ENCODE measurements at regions not wholly inside any gene's neighbourhood (a gene's known extent, or its start where the extent isn't known, plus 50 kb on each side); places are given as distances from the start of the nearest gene placed in this dataset.

DNA sequence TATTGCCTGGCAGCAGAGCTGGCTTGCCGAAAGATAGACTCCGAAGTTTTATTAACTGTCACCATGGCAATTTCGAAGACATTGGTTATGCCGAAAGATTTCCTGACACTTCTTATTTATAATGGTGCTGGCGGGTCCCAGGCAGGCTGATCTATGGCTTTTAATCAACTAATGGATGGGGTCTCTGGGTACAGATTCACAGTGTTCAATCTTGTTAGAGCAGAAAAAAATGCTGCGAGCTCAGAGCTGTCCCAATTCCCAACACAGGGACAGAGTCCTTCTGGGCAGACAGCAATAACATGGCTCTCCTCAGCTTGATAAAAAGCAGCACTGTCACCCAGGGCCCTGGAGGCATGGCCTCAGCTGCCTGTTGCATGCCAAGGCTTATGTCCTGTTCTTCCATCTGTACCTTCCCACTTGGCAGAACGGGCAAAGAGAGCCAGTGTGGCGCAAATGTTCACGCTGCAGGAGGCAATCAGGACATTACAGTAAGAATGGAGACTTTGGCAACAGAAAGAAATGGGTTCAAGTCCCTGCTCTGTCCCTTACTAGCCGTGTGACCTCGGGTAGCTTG, 228.2 kb upstream of the PWP1 start:
- TF ChIP-seq, protein P1, sequence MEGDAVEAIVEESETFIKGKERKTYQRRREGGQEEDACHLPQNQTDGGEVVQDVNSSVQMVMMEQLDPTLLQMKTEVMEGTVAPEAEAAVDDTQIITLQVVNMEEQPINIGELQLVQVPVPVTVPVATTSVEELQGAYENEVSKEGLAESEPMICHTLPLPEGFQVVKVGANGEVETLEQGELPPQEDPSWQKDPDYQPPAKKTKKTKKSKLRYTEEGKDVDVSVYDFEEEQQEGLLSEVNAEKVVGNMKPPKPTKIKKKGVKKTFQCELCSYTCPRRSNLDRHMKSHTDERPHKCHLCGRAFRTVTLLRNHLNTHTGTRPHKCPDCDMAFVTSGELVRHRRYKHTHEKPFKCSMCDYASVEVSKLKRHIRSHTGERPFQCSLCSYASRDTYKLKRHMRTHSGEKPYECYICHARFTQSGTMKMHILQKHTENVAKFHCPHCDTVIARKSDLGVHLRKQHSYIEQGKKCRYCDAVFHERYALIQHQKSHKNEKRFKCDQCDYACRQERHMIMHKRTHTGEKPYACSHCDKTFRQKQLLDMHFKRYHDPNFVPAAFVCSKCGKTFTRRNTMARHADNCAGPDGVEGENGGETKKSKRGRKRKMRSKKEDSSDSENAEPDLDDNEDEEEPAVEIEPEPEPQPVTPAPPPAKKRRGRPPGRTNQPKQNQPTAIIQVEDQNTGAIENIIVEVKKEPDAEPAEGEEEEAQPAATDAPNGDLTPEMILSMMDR (IDR thresholded peaks at IDR 0.05; ENCODE audit: insufficient read depth, low read length, poor library complexity, severe bottlenecking) = no peak
- no peak for TF ChIP-seq EZH2phosphoT487 (conservative IDR thresholded peaks at IDR 0.05; ENCODE audit: low read length)

Data from SU-DHL-6 (cell line).